Mucosa of descending colon (tissue), 3 donors: ENCODE measurements at regions not wholly inside any gene's neighbourhood (a gene's known extent, or its start where the extent isn't known, plus 50 kb on each side); places are given as distances from the start of the nearest gene placed in this dataset.

ENCODE experiments used
- ATAC-seq: fragments of 200-7000 bp; cut with Tn5 transposase; one replicate; pipeline ENCODE4 v1.9.1; 2020; ENCODE audit warnings: mild to moderate bottlenecking, moderate library complexity
- DNase-seq, 3 donors: peaks; one replicate each; pipeline ENCODE4 v3.0.0-alpha.2; 2020
- H3K36me3 ChIP-seq: fragments of 200-600 bp; one replicate; pipeline ENCODE4 v1.8.0; 2021; ENCODE audit warnings: low read depth, mild to moderate bottlenecking
- H3K4me1 ChIP-seq: fragments of 200-600 bp; one replicate; pipeline ENCODE4 v1.8.0; 2021; ENCODE audit warnings: low read depth, mild to moderate bottlenecking
- H3K4me3 ChIP-seq: fragments of 200-600 bp; one replicate; pipeline ENCODE4 v1.8.0; 2021; ENCODE audit warnings: mild to moderate bottlenecking
- H3K9me3 ChIP-seq: fragments of 200-600 bp; one replicate; pipeline ENCODE4 v1.8.0; 2021; ENCODE audit warnings: mild to moderate bottlenecking
- intact Hi-C, 2 donors: fragments of 100-400 bp; cut with DNase I in 1 of 2; cut with micrococcal nuclease in 1 of 2; formaldehyde crosslinking; loops; one replicate each; pipeline versions ENCODE4 v1.11.0 to v1.11.1; 2022; cut with DNase I, micrococcal nuclease
- TF ChIP-seq, protein P1 (sequence below): fragments of 200-600 bp; IDR thresholded peaks from one replicate; pipeline ENCODE4 v1.8.0; 2022; ENCODE audit warnings: antibody characterized with exemption, mild to moderate bottlenecking
- donor health status: DM: no; HTN: no; CAD: no; lungs with moderate emphysema.
- donor health status: DM: no; HTN: no; CAD: no.
- donor health status: DM: no; HTN: yes; CAD: no.

DNA sequence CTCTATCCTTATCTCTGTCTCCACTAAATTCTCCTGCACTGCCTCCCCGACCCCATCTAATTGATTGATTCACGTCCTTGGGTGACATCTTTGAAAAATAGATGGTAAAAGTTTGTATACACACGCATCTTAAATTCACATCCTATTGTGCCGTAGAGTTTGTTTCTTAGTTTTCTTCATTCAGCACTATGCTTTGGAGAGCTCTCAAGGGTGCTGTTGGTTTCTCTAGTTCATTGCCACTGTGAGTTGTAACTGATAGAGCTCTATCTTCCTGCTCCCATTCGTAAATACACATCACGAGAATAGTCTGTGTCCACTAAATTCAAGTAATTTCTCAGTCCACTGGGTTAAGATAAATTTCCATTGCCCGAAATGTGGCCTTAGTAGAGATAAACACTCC, 1537.4 kb downstream of the AACS start:
- Histone ChIP-seq H3K36me3 (no peaks in the 10 kb centered on the region), H3K4me1 (no peaks in the 10 kb centered on the region), H3K4me3 (no peak overlapping the region), H3K9me3 (peaks cover 30% of the 10 kb centered on the region)
- TF ChIP-seq, protein P1, sequence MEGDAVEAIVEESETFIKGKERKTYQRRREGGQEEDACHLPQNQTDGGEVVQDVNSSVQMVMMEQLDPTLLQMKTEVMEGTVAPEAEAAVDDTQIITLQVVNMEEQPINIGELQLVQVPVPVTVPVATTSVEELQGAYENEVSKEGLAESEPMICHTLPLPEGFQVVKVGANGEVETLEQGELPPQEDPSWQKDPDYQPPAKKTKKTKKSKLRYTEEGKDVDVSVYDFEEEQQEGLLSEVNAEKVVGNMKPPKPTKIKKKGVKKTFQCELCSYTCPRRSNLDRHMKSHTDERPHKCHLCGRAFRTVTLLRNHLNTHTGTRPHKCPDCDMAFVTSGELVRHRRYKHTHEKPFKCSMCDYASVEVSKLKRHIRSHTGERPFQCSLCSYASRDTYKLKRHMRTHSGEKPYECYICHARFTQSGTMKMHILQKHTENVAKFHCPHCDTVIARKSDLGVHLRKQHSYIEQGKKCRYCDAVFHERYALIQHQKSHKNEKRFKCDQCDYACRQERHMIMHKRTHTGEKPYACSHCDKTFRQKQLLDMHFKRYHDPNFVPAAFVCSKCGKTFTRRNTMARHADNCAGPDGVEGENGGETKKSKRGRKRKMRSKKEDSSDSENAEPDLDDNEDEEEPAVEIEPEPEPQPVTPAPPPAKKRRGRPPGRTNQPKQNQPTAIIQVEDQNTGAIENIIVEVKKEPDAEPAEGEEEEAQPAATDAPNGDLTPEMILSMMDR: no peak
- no peak for DNase-seq
- ATAC-seq: no peak
- intact Hi-C loops: no loop called here

- DNase-seq (no peak), ATAC-seq (no peak)
- Histone ChIP-seq H3K36me3 (no peaks in the 10 kb centered on the region), H3K4me3 (no peak overlapping the region), H3K9me3 (peaks cover 27% of the 10 kb centered on the region), H3K4me1 (no peaks in the 10 kb centered on the region)
- TF ChIP-seq, protein P1: no peak
- intact Hi-C loops: no loop called here
Observed at GRCh38 chr12:126607157-126607556, 1541.9 kb downstream of the AACS start.

DNA sequence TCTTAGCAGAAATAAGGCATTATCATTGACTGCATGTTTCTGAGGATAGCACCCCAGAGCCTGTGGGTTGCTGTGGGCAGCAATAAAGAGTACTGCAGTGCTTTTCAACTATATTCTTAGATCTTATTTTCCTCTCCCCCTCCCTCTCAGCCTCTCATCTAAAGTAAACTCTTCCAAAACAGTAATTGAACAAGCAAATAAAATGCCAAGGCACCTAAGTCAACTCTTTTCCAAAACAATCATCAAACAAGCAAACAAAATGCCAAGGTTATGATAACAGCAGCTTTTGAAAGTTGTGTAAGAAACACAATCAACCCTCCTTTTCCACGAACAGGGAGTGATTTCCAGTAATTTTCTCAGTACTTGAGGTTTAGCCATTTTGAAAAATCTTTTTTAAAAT, 1542.6 kb downstream of the AACS start:
- H3K4me3 ChIP-seq: no peak overlapping the region
- intact Hi-C loops: no loop called here
- DNase-seq (no peak), ATAC-seq (no peak)
- no peaks in the 10 kb centered on the region for H3K4me1 ChIP-seq
- H3K9me3 ChIP-seq: peaks cover 33% of the 10 kb centered on the region
- no peaks in the 10 kb centered on the region for H3K36me3 ChIP-seq
- TF ChIP-seq, protein P1: no peak

- Histone ChIP-seq H3K4me1 (no peaks in the 10 kb centered on the region), H3K4me3 (no peak overlapping the region), H3K9me3 (peaks cover 41% of the 10 kb centered on the region), H3K36me3 (no peaks in the 10 kb centered on the region)
- ATAC-seq (no peak), DNase-seq (no peak)
- intact Hi-C loops: no loop called here
- TF ChIP-seq, protein P1: no peak
Observed at GRCh38 chr12:126608607-126609175, 1543.5 kb downstream of the AACS start.

DNA sequence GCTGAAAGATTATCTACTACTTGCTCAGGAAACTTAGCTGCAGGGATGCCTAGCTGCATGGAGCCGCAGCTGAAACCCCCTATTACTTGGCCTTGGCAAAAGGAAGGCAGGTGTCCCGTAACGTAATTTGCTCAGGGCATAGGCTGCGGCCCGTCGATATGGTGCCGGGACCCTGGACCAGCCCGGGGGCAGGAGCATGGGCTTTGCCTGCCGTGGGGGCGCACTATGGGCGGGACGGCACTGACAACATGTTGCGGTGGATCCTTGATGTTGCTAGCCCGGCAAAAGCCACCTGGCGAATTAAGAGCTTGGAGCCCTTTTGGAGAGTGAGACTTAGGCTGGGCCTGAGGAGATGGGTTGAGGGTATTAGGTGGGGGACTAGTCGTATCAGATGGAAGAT, 1551.2 kb downstream of the AACS start:
- intact Hi-C loops: no loop called here
- no peak for ATAC-seq

More for the DNA sequence above, 1551.2 kb downstream of the AACS start:
- no peaks in the 10 kb centered on the region for H3K4me1 ChIP-seq
- no peak overlapping the region for H3K4me3 ChIP-seq
- TF ChIP-seq, protein P1: no peak
- no peak for DNase-seq
- H3K36me3 ChIP-seq: no peaks in the 10 kb centered on the region
- peaks cover 72% of the 10 kb centered on the region for H3K9me3 ChIP-seq
